ENCODE measurements at regions not wholly inside any gene's neighbourhood (a gene's known extent, or its start where the extent isn't known, plus 50 kb on each side); places are given as distances from the start of the nearest gene placed in this dataset.

GRCh38 chr21:21963911-21964310, 965.7 kb downstream of the NCAM2 start:
- Histone ChIP-seq H3K9me3 (ENCODE audit: control insufficient read depth in 1 of 2, low read length in 2 of 2) (no peaks in the 10 kb centered on the region), H3K27ac (ENCODE audit: low read depth, low read length) (no peak overlapping the region), H3K36me3 (ENCODE audit: insufficient read depth, low read length) (no peaks in the 10 kb centered on the region), H3K4me1 (ENCODE audit: insufficient read depth, low read length) (no peaks in the 10 kb centered on the region), H3K4me3 (ENCODE audit: low read length in 2 of 2) (no peak overlapping the region), H3K27me3 (ENCODE audit: insufficient read depth, low read length) (no peaks in the 10 kb centered on the region)
- Mint-ChIP-seq H3K4me1 (no peaks in the 10 kb centered on the region), H3K36me3 (no peaks in the 10 kb centered on the region), H3K27ac (no peak overlapping the region), H3K27me3 (no peaks in the 10 kb centered on the region), H3K4me3 (no peak overlapping the region), H3K9me3 (peaks cover 0 to 20% (median 7%) of the 10 kb centered on the region in 8 donors)
- ChIA-PET CTCF (ENCODE audit: partially characterized antibody) (no interaction called here), POLR2A (ENCODE audit: partially characterized antibody) (no interaction called here)
- intact Hi-C loops (cut with micrococcal nuclease): no loop called here
- DNase-seq: no peak

GRCh38 chr21:21968810-21969209, 970.6 kb downstream of the NCAM2 start:
- H3K27ac ChIP-seq (ENCODE audit: low read depth, low read length): no peak overlapping the region
- no peaks in the 10 kb centered on the region for H3K9me3 ChIP-seq (ENCODE audit: control insufficient read depth in 1 of 2, low read length in 2 of 2)
- intact Hi-C loops (cut with micrococcal nuclease): no loop called here
- Mint-ChIP-seq H3K4me1 (no peaks in the 10 kb centered on the region), H3K4me3 (no peak overlapping the region), H3K36me3 (no peaks in the 10 kb centered on the region), H3K27ac (no peak overlapping the region), H3K27me3 (no peaks in the 10 kb centered on the region), H3K9me3 (peaks cover 0 to 21% (median 7%) of the 10 kb centered on the region in 8 donors)
- no peaks in the 10 kb centered on the region for H3K27me3 ChIP-seq (ENCODE audit: insufficient read depth, low read length)
- no peak for DNase-seq
- ChIA-PET POLR2A (ENCODE audit: partially characterized antibody) (no interaction called here), CTCF (ENCODE audit: partially characterized antibody) (no interaction called here)
- no peaks in the 10 kb centered on the region for H3K36me3 ChIP-seq (ENCODE audit: insufficient read depth, low read length)
- no peak overlapping the region for H3K4me3 ChIP-seq (ENCODE audit: low read length in 2 of 2)
- no peaks in the 10 kb centered on the region for H3K4me1 ChIP-seq (ENCODE audit: insufficient read depth, low read length)

GRCh38 chr21:21969211-21969610, 971.0 kb downstream of the NCAM2 start:
- Mint-ChIP-seq H3K36me3 (no peaks in the 10 kb centered on the region), H3K27me3 (no peaks in the 10 kb centered on the region), H3K4me3 (no peak overlapping the region), H3K9me3 (peaks cover 0 to 20% (median 6%) of the 10 kb centered on the region in 8 donors), H3K27ac (no peak overlapping the region), H3K4me1 (no peaks in the 10 kb centered on the region)
- Histone ChIP-seq H3K36me3 (ENCODE audit: insufficient read depth, low read length) (no peaks in the 10 kb centered on the region), H3K4me3 (ENCODE audit: low read length in 2 of 2) (no peak overlapping the region), H3K27me3 (ENCODE audit: insufficient read depth, low read length) (no peaks in the 10 kb centered on the region), H3K27ac (ENCODE audit: low read depth, low read length) (no peak overlapping the region), H3K9me3 (ENCODE audit: control insufficient read depth in 1 of 2, low read length in 2 of 2) (no peaks in the 10 kb centered on the region), H3K4me1 (ENCODE audit: insufficient read depth, low read length) (no peaks in the 10 kb centered on the region)
- ChIA-PET POLR2A (ENCODE audit: partially characterized antibody) (no interaction called here), CTCF (ENCODE audit: partially characterized antibody) (no interaction called here)
- no peak for DNase-seq
- intact Hi-C loops (cut with micrococcal nuclease): no loop called here

GRCh38 chr21:21971384-21971783, 973.2 kb downstream of the NCAM2 start:
- H3K27me3 Mint-ChIP-seq: no peaks in the 10 kb centered on the region
- intact Hi-C loops (cut with micrococcal nuclease): no loop called here
- no peaks in the 10 kb centered on the region for H3K27me3 ChIP-seq (ENCODE audit: insufficient read depth, low read length)
- no peaks in the 10 kb centered on the region for H3K36me3 Mint-ChIP-seq
- no peaks in the 10 kb centered on the region for H3K9me3 ChIP-seq (ENCODE audit: control insufficient read depth in 1 of 2, low read length in 2 of 2)
- no peaks in the 10 kb centered on the region for H3K4me1 Mint-ChIP-seq
- H3K4me1 ChIP-seq (ENCODE audit: insufficient read depth, low read length): no peaks in the 10 kb centered on the region
- peaks cover 0 to 10% (median 4%) of the 10 kb centered on the region in 8 donors for H3K9me3 Mint-ChIP-seq
- H3K4me3 Mint-ChIP-seq: no peak overlapping the region
- no peak for DNase-seq
- ChIA-PET CTCF (ENCODE audit: partially characterized antibody) (no interaction called here), POLR2A (ENCODE audit: partially characterized antibody) (no interaction called here)
- no peak overlapping the region for H3K27ac Mint-ChIP-seq
- H3K27ac ChIP-seq (ENCODE audit: low read depth, low read length): no peak overlapping the region
- H3K36me3 ChIP-seq (ENCODE audit: insufficient read depth, low read length): no peaks in the 10 kb centered on the region
- no peak overlapping the region for H3K4me3 ChIP-seq (ENCODE audit: low read length in 2 of 2)

GRCh38 chr21:21973806-21974205, 975.6 kb downstream of the NCAM2 start:
- no peaks in the 10 kb centered on the region for H3K4me1 Mint-ChIP-seq
- H3K4me3 Mint-ChIP-seq: no peak overlapping the region
- POLR2A ChIA-PET (ENCODE audit: partially characterized antibody): no interaction called here
- Histone ChIP-seq H3K27me3 (ENCODE audit: insufficient read depth, low read length) (no peaks in the 10 kb centered on the region), H3K9me3 (ENCODE audit: control insufficient read depth in 1 of 2, low read length in 2 of 2) (no peaks in the 10 kb centered on the region), H3K4me3 (ENCODE audit: low read length in 2 of 2) (no peak overlapping the region), H3K27ac (ENCODE audit: low read depth, low read length) (no peak overlapping the region), H3K4me1 (ENCODE audit: insufficient read depth, low read length) (no peaks in the 10 kb centered on the region), H3K36me3 (ENCODE audit: insufficient read depth, low read length) (no peaks in the 10 kb centered on the region)
- H3K27ac Mint-ChIP-seq: no peak overlapping the region
- no peaks in the 10 kb centered on the region for H3K27me3 Mint-ChIP-seq
- intact Hi-C loops (cut with micrococcal nuclease): no loop called here
- CTCF ChIA-PET (ENCODE audit: partially characterized antibody): no interaction called here
- no peak for DNase-seq
- no peaks in the 10 kb centered on the region for H3K36me3 Mint-ChIP-seq
- H3K9me3 Mint-ChIP-seq: peaks cover 0 to 7% (median 3%) of the 10 kb centered on the region in 8 donors

GRCh38 chr21:21996891-21997290, 998.7 kb downstream of the NCAM2 start:
- intact Hi-C loops (cut with micrococcal nuclease): no loop called here
- H3K9me3 ChIP-seq (ENCODE audit: control insufficient read depth in 1 of 2, low read length in 2 of 2): no peaks in the 10 kb centered on the region
- POLR2A ChIA-PET (ENCODE audit: partially characterized antibody): no interaction called here
- H3K4me1 ChIP-seq (ENCODE audit: insufficient read depth, low read length): no peaks in the 10 kb centered on the region
- Mint-ChIP-seq H3K27me3 (no peaks in the 10 kb centered on the region), H3K4me3 (no peak overlapping the region), H3K4me1 (no peaks in the 10 kb centered on the region), H3K36me3 (no peaks in the 10 kb centered on the region), H3K9me3 (peaks cover 0 to 18% (median 10%) of the 10 kb centered on the region in 8 donors), H3K27ac (no peak overlapping the region)
- CTCF ChIA-PET (ENCODE audit: partially characterized antibody): no interaction called here
- H3K4me3 ChIP-seq (ENCODE audit: low read length in 2 of 2): no peak overlapping the region
- no peaks in the 10 kb centered on the region for H3K27me3 ChIP-seq (ENCODE audit: insufficient read depth, low read length)
- no peak for DNase-seq
- no peaks in the 10 kb centered on the region for H3K36me3 ChIP-seq (ENCODE audit: insufficient read depth, low read length)
- H3K27ac ChIP-seq (ENCODE audit: low read depth, low read length): no peak overlapping the region

- Mint-ChIP-seq H3K36me3 (no peaks in the 10 kb centered on the region), H3K4me3 (no peak overlapping the region), H3K27ac (no peak overlapping the region), H3K27me3 (no peaks in the 10 kb centered on the region), H3K9me3 (peaks cover 0 to 21% (median 12%) of the 10 kb centered on the region in 8 donors), H3K4me1 (no peaks in the 10 kb centered on the region)
- CTCF ChIA-PET (ENCODE audit: partially characterized antibody): no interaction called here
- Histone ChIP-seq H3K27ac (ENCODE audit: low read depth, low read length) (no peak overlapping the region), H3K36me3 (ENCODE audit: insufficient read depth, low read length) (no peaks in the 10 kb centered on the region), H3K9me3 (ENCODE audit: control insufficient read depth in 1 of 2, low read length in 2 of 2) (no peaks in the 10 kb centered on the region), H3K4me1 (ENCODE audit: insufficient read depth, low read length) (no peaks in the 10 kb centered on the region), H3K4me3 (ENCODE audit: low read length in 2 of 2) (no peak overlapping the region), H3K27me3 (ENCODE audit: insufficient read depth, low read length) (no peaks in the 10 kb centered on the region)
- DNase-seq: no peak
- POLR2A ChIA-PET (ENCODE audit: partially characterized antibody): no interaction called here
- intact Hi-C loops (cut with micrococcal nuclease): no loop called here
Measured at GRCh38 chr21:21997390-21998333, 999.5 kb downstream of the NCAM2 start.

Measured in CD4-positive, alpha-beta memory T cell (primary cell).